ENCODE measurements at regions not wholly inside any gene's neighbourhood (a gene's known extent, or its start where the extent isn't known, plus 50 kb on each side); places are given as distances from the start of the nearest gene placed in this dataset.

DNA sequence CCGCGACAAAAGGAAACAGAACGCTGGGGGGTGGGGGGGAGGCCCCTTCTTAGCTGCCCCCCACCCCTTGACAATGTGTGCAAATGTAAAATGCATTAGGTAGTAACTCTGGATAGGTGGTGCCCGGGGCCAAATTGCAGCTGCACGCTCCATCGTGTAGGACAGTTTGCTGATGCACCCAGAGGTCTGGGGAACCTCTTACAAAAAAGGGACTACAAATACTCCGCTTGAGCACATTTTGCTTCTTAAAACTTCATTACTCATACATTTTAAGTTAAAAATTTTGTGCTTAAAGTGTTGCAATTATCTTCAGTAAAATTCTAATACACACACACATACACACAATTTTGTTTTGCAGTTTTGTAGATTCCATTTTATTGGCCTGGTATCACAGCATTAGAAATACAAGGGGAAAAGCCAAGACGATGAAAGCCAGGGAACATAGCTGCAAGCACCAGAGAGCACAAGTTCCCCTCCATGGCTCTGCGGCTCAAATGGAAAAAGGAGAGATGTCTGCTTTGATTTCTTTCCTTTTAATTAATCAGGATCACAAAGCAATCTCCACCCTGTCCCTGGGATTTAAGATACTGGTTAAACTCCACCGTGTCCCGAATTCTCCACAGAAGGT lies 582.1 kb downstream of the ZEB2 start:
- TF ChIP-seq, protein P1, sequence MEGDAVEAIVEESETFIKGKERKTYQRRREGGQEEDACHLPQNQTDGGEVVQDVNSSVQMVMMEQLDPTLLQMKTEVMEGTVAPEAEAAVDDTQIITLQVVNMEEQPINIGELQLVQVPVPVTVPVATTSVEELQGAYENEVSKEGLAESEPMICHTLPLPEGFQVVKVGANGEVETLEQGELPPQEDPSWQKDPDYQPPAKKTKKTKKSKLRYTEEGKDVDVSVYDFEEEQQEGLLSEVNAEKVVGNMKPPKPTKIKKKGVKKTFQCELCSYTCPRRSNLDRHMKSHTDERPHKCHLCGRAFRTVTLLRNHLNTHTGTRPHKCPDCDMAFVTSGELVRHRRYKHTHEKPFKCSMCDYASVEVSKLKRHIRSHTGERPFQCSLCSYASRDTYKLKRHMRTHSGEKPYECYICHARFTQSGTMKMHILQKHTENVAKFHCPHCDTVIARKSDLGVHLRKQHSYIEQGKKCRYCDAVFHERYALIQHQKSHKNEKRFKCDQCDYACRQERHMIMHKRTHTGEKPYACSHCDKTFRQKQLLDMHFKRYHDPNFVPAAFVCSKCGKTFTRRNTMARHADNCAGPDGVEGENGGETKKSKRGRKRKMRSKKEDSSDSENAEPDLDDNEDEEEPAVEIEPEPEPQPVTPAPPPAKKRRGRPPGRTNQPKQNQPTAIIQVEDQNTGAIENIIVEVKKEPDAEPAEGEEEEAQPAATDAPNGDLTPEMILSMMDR (IDR thresholded peaks at IDR 0.05) = no peak

DNA sequence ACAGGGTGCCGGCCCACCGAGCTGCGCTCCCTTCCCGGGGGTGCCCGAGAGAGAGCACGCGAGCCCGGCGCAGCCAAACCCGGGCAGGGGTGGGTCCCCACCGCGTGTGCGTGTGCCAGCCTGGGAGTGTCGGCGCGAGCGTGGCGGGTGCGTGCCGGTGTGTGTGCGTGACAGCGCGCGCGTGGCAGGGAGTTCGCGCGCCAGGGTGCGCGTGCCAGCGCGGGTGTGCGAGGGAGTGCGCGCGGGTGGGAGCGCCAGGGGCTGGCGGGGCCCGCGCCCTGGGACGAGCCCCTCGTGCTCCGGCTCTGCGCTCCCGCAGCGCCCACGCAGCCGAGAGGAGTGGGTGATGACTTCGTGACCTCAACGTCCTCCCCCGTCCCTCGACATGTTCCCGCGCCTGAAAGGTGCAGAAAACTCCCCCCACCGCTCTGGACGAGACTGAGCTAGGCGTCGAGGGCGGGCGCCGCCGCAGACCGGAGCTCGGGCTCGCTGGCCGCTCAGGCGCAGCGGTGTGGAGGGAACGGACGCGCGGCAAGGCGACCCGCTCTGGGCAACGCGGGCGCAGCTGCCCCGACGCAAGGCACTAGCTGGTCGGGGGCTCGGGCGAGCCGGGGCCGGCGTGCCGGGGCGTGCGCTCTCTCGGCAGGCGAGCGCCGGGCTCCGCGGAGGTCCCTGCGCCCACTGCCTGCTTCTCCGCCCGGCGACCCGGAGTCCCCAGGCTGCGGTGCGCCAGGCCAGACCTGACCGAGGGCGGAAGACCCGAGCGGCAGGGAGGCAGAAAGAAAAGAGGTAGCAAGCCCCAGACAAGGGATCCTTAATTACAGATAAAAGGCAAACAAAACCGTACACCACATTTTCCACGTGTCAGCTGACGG lies 582.8 kb downstream of the ZEB2 start:
- TF ChIP-seq, protein P1 (IDR thresholded peaks at IDR 0.05) = no peak

DNA sequence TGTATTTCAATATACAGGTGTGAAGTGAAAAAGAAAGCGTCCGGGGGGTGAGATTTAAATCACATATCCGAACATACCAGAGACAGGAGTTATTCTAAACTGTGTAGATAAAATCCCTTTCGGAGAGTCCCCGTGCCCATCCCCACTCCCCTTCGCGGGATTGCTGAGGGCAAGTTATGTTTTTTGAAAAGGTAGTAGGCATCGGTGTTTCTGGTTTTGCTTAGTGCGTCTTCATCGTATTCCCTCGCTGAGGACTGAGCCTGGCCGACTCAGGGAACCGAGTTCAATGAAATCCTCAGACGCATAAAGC lies 583.4 kb downstream of the ZEB2 start:
- TF ChIP-seq, protein P1 (IDR thresholded peaks at IDR 0.05) = no peak

DNA sequence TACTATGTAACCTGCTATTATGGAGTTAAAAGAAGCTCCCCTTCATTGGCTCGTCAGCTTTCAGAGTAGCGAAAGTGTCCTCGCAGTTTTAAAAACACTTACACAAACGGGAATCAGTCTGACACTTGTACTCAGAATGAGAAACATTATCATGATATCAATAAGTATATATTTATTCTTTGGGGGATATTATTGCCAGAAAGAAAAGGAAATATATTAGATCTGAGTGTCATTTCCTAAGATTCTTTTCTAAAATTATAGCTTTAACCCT lies 584.5 kb downstream of the ZEB2 start:
- TF ChIP-seq, protein P1 (IDR thresholded peaks at IDR 0.05) = no peak

DNA sequence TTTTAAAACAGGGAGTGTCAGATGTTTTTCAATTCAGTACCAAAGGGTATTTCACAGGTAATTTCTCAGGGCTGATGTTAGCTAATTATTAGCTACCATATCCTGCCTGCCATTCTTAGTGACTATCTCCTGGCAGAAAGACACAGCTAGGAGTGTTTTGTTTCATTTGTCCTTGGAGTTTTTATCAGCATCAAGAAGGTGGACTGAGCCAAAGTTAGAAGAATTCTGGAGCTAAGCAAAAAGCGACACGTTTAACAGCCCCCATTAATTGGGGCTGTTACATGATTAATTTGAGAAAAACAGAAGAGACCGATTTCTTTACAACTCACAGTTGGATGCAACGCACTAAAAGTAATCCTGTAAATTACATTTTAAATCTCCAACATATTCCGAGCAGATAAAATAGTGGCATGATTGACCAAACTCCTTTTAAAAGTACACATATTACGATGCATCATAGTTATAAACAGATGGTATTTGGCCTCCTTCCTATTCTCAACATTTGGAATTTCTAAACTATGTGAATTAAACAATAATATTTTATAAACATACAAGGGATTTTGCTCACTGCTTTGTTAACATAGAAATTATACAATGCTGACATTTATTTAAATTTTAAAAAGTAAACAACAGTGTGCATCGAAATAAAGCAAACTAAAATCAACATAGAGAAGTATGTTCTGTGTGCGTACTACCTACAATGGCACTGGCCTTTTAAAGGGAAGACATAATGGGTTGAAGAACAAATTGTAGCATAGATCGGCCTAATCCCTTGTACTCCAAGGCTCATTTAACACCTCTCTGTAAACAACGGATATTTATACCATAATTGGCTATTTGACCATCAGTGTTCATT lies 585.1 kb downstream of the ZEB2 start:
- TF ChIP-seq, protein P1 (IDR thresholded peaks at IDR 0.05) = no peak

DNA sequence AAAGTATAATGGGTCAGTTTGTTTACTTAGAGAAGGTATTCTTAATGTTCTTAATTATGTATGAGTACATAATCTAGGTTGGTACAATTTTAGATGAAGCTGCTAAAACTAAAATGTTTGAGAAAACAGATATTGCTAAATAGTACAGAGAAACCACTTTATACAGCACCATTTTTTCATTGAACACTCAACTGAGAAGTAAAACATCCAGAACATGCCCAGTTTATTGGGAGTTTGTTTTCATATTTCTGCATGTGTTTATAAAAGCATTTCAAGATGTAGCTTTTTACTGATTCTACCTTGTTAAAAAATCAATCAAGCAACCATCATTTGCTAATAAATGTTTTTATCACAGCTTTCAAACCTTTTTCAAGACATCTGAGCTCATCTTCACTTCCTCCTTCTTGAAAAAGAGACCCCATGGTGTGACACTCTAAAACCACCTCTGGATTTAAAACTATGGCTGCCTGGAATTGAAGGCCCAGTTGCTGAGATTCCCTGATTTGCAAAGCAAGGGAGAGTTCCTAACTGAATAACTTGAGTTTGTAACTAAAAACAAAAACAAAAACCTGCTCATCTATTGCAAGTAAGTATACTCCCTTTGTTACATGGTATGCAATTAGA lies 585.9 kb downstream of the ZEB2 start:
- TF ChIP-seq, protein P1 (IDR thresholded peaks at IDR 0.05) = no peak

DNA sequence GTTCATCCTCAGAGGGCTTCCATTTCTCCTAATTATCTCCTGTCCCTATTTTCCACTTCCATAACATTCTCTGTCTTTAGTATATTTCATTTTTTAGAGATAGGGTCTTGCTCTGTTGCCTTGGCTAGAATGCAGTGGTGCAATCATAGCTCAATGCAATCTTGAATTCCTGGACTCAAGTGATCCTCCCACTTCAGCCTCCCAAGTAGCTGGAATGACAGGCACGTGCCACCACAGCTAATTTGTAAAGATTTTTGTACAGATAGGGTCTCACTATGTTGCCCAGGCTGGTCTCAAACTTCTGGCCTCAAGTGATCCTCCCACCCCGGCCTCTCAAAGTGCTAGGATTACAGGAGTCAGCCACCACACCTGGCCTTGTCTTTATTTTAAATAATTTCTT lies 589.0 kb downstream of the ZEB2 start:
- TF ChIP-seq, protein P1 (IDR thresholded peaks at IDR 0.05) = no peak
